Left ventricle myocardium inferior (tissue), 1 donor: ENCODE measurements at regions not wholly inside any gene's neighbourhood (a gene's known extent, or its start where the extent isn't known, plus 50 kb on each side); places are given as distances from the start of the nearest gene placed in this dataset.

Experiments
- DNase-seq: peaks from one replicate; pipeline ENCODE4 v3.0.0-alpha.2; 2020
- H3K27ac ChIP-seq: fragments of 200-600 bp; replicated peaks from 2 replicates; pipeline ENCODE4 v1.8.0; 2021
- H3K27me3 ChIP-seq: fragments of 200-600 bp; 2 replicates; pipeline ENCODE4 v1.8.0; 2021; ENCODE audit warnings: low read depth
- H3K36me3 ChIP-seq: fragments of 200-600 bp; 2 replicates; pipeline ENCODE4 v1.8.0; 2021
- H3K4me1 ChIP-seq: fragments of 200-600 bp; 2 replicates; pipeline ENCODE4 v1.8.0; 2021
- H3K4me3 ChIP-seq: fragments of 200-600 bp; 2 replicates; pipeline ENCODE4 v1.8.0; 2021; ENCODE audit warnings: mild to moderate bottlenecking, moderate library complexity
- H3K9me3 ChIP-seq: fragments of 200-600 bp; replicated peaks from 2 replicates; pipeline ENCODE4 v1.8.0; 2021
- intact Hi-C: fragments of 100-400 bp; cut with micrococcal nuclease; formaldehyde crosslinking; loops from one replicate; pipeline ENCODE4 v1.11.0; 2022
- TF ChIP-seq, protein P1 (sequence below): fragments of 200-600 bp; IDR thresholded peaks from 2 replicates; pipeline ENCODE4 v1.8.0; 2021; ENCODE audit warnings: antibody characterized with exemption, mild to moderate bottlenecking, borderline replicate concordance
- donor health status: DM: no; HTN: yes; CAD: no; lungs with severe emphysema.

DNA sequence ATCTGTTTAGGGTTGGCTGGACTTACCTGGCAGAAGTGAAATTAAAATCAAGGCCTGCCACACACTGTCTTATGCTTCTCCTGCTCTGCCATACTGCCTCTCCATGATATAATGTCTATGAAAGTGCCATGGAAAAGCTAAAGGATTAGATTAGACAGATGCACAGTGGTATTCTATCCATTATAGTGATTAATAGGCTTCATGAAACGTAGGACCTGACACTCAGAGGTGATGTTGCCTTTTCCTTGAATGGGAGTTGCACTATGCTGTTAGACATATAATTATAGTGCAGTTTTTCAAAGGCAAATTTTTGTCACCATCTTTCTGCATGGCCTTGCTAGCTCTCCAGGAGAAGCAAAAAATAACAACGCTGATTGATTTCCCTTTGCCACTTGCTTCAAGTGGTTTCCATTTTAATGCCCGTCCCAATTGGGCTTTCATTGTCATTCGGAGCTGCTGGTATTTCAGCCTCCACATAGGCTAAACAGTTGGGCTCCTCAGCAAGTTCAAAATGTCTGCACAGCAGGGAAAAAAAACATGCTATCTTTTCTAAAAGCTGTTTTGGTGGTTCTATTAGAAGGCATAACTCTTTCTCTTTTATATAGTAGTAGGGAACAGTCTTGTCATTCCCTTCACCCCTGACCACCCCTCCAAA is 502.8 kb upstream of the GOT2 start:
- no peaks in the 10 kb centered on the region for H3K36me3 ChIP-seq
- H3K4me3 ChIP-seq = no peak overlapping the region
- H3K27ac ChIP-seq = no peak overlapping the region
- no peak for DNase-seq
- TF ChIP-seq, protein P1, sequence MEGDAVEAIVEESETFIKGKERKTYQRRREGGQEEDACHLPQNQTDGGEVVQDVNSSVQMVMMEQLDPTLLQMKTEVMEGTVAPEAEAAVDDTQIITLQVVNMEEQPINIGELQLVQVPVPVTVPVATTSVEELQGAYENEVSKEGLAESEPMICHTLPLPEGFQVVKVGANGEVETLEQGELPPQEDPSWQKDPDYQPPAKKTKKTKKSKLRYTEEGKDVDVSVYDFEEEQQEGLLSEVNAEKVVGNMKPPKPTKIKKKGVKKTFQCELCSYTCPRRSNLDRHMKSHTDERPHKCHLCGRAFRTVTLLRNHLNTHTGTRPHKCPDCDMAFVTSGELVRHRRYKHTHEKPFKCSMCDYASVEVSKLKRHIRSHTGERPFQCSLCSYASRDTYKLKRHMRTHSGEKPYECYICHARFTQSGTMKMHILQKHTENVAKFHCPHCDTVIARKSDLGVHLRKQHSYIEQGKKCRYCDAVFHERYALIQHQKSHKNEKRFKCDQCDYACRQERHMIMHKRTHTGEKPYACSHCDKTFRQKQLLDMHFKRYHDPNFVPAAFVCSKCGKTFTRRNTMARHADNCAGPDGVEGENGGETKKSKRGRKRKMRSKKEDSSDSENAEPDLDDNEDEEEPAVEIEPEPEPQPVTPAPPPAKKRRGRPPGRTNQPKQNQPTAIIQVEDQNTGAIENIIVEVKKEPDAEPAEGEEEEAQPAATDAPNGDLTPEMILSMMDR = no peak
- intact Hi-C loops = no loop called here
- H3K4me1 ChIP-seq = no peaks in the 10 kb centered on the region
- H3K27me3 ChIP-seq = no peaks in the 10 kb centered on the region
- no peaks in the 10 kb centered on the region for H3K9me3 ChIP-seq

DNA sequence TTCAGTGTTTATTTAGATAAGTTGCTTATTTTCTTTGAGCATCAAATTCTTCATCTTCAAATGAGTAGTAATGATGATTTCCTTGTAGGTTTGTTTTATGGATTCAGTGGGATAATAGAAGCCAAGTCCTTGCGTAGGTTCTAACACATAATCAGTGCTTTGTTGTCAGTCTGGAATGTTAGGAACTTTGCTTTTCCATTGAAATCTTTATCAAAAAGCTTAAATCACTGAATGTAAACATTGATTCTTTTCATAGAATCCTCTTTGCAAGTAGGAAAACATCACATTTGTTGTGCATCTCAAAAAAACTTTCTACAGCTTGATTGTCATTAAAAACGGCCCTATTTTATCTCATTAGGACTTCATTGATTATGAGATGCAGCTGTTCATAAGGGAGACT is 490.3 kb upstream of the GOT2 start:
- intact Hi-C loops = no loop called here
- no peak overlapping the region for H3K27ac ChIP-seq
- no peak for DNase-seq
- no peak overlapping the region for H3K4me3 ChIP-seq
- TF ChIP-seq, protein P1 = no peak
- no peaks in the 10 kb centered on the region for H3K36me3 ChIP-seq
- no peaks in the 10 kb centered on the region for H3K4me1 ChIP-seq
- H3K9me3 ChIP-seq = peaks cover under 1% of the 10 kb centered on the region
- H3K27me3 ChIP-seq = no peaks in the 10 kb centered on the region

DNA sequence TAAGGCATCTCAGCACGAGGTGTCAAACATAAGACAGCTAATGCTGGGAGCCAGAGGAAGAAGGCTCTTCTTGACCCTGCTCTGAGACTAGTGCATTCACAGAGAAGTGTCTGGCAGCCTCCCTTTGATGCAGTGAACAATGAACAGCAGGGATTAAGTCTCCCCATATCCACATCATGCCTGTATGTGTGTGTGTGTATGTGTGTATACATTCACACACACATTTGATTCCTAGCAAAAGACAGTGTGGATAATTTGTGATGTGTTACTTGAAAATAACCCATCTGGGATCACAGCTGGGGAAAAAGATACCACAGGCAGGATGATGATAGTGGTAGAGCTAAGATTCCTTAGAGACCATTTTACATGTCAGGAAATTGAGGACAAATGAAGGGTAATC is 485.9 kb upstream of the GOT2 start:
- H3K27ac ChIP-seq = no peak overlapping the region
- H3K4me3 ChIP-seq = no peak overlapping the region
- no peaks in the 10 kb centered on the region for H3K4me1 ChIP-seq
- no peak for DNase-seq
- H3K36me3 ChIP-seq = no peaks in the 10 kb centered on the region
- TF ChIP-seq, protein P1 = no peak
- intact Hi-C loops = no loop called here
- H3K9me3 ChIP-seq = no peaks in the 10 kb centered on the region
- H3K27me3 ChIP-seq = no peaks in the 10 kb centered on the region

DNA sequence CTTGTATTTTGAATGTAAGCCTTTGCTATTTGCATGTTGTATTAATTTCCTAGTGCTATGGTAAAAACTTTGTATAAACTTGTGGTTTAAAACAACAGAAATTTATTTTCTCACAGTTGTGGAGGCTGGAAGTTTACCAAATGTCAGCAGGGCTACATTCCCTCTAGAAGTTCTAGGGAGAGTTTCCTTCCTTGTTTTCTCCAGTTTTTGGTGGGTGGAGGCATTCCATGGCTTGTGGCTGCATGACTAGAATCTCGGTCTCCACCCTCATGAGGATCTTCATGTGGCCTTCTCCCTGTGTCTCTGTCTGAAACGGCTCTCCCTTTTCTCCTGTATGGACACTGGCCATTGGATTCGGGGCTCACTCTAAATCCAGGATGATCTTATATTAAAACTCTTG is 482.2 kb upstream of the GOT2 start:
- TF ChIP-seq, protein P1 = no peak
- DNase-seq = no peak
- Histone ChIP-seq H3K4me1 (peaks cover 5% of the 10 kb centered on the region), H3K9me3 (no peaks in the 10 kb centered on the region), H3K4me3 (no peak overlapping the region), H3K27ac (no peak overlapping the region), H3K27me3 (no peaks in the 10 kb centered on the region), H3K36me3 (no peaks in the 10 kb centered on the region)
- intact Hi-C loops = no loop called here

DNA sequence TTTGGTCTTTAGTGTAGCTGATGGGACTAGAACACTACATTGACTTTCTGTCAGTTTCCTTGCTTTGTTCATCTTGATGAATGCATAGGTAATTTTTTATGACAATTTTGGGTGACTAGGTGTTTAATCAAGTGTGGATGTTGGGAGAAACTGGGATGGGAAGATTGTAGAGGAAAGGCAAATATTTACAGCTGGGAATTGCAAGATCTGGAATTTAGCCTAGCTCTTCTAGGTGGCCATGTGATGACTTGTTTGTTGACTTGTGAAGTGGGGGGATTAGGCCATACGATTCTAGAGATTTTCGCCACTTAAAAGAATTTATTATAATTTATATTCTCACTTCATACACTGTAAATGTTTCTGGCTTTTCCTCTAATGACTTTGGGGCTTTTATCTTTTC is 480.3 kb upstream of the GOT2 start:
- Histone ChIP-seq H3K36me3 (no peaks in the 10 kb centered on the region), H3K27me3 (no peaks in the 10 kb centered on the region), H3K4me3 (no peak overlapping the region), H3K4me1 (peaks cover 16% of the 10 kb centered on the region), H3K27ac (no peak overlapping the region), H3K9me3 (no peaks in the 10 kb centered on the region)
- no peak for DNase-seq
- TF ChIP-seq, protein P1 = no peak
- intact Hi-C loops = no loop called here
